Superior temporal gyrus (tissue), 1 donor: ENCODE measurements at regions not wholly inside any gene's neighbourhood (a gene's known extent, or its start where the extent isn't known, plus 50 kb on each side); places are given as distances from the start of the nearest gene placed in this dataset.

Experiments used
- DNase-seq: peaks from one replicate; pipeline ENCODE4 v3.0.0-alpha.2; 2016; ENCODE audit errors: extremely low spot score

DNA sequence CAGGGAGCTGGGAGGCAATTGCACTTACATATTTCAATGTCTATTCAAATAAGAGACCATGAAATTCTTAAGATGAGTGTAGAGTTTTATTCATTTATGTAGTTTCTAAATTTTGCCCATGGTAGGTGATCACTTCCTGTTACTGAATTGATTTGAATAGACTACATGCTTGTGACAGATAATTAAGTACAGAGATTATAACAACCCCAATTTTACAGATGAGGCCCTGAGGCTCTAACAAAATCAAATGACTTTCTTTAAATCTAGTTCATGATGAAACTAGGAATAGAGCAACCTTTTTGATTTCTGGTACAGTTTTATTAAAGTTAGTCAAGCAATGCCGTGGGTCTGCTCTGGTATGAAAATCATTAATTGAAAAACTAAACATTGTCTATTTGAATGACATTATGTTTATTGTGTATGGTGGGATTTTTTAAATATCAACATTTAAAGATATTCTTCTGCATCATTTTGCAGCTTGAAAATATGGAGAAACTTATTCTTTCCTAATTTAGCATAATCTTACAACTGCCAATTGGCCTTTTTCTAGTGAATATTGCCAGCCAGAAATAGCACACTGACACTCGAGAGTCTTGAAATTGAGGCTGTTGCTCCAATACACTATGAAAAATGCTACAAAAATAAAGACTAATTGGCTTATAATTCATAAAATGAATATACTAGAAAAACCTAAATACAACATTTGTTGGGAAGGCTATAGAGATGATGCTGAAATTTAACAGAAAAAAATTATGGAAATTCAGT, 308.9 kb downstream of the SLC6A15 start:
- DNase-seq = no peak

DNA sequence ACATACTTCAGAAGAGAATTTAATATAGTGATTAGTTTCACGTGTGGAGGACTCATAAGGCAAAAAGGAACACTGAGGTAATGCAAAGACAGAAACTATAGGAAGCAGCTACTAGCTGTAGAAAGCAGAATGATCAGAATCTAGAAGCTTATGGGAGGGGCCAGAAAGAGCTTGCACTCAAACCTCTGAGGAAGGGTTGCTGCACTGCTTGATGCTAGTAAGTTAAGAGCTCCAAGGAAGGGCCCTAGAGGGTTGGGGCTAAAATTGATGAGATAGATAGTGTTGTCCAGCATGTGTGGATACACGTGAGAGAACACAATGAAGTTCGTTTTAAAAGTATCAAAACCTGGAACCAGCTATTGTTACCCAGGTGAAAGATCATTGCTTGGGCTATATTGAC, 311.1 kb downstream of the SLC6A15 start:
- DNase-seq = no peak

DNA sequence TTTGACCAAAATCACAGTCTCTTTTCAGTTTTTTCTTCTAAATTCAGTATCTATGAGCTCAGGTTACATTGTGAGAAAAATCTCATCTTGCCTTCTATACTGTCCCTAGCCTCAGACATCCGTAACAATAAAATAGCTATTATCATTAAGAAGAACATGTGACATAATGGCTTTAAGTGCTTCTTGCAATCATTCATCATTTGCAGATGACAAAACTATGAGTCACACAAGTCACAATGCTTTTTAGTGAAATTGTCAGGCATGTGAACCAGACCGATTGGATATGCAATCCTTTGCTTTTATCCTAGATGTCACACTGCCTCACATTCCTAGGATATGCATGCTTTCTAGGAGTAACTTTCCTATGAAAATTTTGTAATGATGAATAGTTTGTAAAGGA, 313.1 kb downstream of the SLC6A15 start:
- no peak for DNase-seq

- DNase-seq = no peak
These were observed 316.3 kb downstream of the SLC6A15 start for GRCh38 chr12:84596266-84596665.

DNA sequence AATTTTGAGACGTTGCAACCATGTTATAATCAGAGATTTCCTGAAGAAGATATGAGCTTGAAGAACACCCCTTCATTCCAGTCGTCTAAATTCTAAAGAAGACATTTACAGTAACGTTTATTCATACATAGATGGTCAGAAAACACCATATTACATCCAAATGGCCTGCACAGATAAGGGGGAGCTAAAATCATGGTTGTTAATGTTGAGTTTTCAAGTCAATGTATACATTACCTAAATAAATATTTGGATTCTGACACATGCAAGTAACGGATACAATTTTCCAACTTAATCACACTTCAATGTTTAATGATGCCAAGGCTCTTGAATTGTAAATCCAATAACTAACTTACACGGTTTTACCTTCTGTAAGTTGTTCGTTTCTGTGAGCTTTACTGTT, 318.4 kb downstream of the SLC6A15 start:
- DNase-seq = no peak

GRCh38 chr12:84585776-84586395, 326.7 kb downstream of the SLC6A15 start:
- DNase-seq = no peak

DNA sequence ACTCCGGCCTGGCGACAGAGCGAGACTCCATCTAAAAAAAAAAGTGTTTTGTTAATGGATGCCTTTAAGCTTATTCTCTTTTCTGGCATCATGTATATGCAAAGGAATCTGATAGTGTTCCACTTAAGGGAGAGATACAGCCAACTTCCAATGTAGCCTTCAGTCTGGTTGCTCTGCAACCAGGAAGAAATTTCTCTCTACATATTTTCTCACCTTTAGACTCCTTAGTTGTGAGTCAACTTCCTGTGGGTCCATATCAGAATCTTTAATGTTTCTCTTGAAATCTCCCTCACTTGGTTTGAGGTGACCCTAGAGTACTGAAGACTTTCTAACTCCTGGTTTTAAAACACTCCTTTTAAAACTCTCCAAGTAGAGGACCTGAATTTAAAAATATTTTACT, 340.4 kb downstream of the SLC6A15 start:
- no peak for DNase-seq

DNA sequence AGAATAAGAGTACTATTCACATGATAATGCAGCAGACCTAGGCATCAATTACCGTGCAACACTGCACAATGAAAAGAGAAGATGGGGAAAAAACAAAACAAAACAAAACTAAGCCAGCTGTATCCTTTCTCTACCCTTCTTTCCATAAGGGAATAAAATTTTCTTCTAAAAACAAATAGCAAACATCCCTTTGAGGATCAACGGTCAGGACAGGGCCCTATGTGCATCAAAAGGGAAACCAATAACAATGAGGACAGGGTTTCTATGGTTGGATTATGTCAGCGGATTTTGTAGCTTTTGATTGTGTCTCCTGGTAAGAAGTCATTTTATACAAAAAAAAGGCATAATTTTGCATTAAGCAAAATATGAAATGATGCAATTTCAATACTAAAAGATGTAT, 350.3 kb downstream of the SLC6A15 start:
- no peak for DNase-seq

DNA sequence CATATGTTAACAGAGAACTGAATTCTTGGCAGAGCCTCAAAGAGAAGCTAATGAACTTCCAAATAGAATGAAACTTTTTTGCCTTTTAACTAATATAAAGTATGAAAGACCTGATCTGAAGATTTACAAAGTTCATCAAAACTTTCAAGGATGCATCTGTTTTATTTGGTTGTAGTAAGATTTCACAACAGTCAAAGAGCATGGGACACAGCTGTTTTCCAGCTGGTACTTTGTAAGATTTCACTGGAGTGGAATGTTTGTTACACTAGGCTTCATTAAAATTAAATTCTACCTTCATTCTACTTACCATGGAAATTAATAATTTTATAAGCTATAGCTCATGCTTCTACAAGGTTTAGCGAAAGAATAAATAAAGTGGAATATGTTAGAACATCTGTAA, 351.2 kb downstream of the SLC6A15 start:
- DNase-seq = no peak

DNA sequence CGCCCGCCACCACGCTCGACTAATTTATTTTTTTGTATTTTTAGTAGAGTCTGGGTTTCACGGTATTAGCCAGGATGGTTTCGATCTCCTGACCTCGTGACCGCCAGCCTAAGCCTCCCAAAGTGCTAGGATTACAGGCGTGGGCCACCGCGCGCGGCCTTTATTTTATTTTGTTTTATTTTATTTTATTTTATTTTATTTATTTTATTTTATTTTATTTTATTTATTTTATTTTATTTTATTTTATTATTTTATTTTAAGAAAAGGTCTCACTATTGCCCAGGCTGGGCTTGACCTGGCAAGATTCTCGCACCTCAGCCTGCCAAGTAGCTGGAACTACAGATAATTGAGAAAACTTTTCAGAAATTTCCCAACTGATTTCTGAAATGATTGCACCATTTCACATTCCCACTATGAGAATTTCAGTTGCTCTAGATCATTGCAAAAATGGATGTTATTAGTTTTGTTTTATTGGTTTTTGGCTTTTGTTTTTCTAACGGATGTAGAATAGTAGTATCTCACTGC, 358.3 kb downstream of the SLC6A15 start:
- DNase-seq = no peak

- no peak for DNase-seq
These were observed 359.1 kb downstream of the SLC6A15 start for GRCh38 chr12:84553331-84554117.

DNA sequence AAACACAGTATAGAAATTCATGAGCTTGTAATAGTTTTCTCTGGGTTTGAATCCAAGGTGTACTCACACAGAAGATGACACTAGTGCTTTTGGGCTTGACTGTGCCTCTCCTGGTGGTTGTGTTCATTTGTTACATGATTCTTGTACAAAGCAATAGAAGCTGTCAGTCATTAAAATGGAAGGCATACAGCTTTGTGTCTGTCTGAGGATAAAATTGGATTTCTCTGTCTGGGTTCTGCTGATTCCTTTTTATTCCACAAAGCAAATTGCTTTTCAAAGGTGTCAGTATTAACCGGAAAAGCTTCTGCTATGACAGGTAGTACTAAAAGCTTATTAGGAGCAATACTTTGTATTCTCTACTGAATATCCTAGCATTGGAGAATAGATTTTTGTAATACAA, 361.2 kb downstream of the SLC6A15 start:
- no peak for DNase-seq

GRCh38 chr12:84550518-84550917, 362.1 kb downstream of the SLC6A15 start:
- no peak for DNase-seq

- no peak for DNase-seq
These were observed 370.3 kb downstream of the SLC6A15 start for GRCh38 chr12:84542289-84542688.

- no peak for DNase-seq
These were observed 374.9 kb downstream of the SLC6A15 start for GRCh38 chr12:84537666-84538065.

DNA sequence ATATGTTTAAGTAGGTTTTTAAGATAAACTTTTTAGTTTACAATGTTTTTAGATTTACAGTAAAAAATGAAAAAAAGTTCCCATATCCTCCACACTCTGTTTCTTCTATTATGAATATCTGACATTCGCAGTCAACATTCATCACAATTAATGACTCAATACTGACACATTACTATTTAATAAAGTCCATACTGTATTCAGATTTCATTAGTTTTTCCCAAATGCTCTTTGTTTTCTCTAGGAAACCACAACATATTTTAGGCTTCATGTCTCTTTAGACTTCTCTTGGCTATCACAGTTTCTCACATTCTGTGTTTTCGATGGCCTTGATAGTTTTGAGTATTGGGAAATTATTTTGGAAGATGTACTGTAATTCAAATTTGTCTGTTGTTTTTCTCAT, 399.8 kb downstream of the SLC6A15 start:
- no peak for DNase-seq

GRCh38 chr12:84508851-84509260, 403.7 kb downstream of the SLC6A15 start:
- no peak for DNase-seq

- DNase-seq = no peak
These were observed 404.4 kb downstream of the SLC6A15 start for GRCh38 chr12:84507956-84508850.

GRCh38 chr12:84506282-84506681, 406.3 kb downstream of the SLC6A15 start:
- no peak for DNase-seq

DNA sequence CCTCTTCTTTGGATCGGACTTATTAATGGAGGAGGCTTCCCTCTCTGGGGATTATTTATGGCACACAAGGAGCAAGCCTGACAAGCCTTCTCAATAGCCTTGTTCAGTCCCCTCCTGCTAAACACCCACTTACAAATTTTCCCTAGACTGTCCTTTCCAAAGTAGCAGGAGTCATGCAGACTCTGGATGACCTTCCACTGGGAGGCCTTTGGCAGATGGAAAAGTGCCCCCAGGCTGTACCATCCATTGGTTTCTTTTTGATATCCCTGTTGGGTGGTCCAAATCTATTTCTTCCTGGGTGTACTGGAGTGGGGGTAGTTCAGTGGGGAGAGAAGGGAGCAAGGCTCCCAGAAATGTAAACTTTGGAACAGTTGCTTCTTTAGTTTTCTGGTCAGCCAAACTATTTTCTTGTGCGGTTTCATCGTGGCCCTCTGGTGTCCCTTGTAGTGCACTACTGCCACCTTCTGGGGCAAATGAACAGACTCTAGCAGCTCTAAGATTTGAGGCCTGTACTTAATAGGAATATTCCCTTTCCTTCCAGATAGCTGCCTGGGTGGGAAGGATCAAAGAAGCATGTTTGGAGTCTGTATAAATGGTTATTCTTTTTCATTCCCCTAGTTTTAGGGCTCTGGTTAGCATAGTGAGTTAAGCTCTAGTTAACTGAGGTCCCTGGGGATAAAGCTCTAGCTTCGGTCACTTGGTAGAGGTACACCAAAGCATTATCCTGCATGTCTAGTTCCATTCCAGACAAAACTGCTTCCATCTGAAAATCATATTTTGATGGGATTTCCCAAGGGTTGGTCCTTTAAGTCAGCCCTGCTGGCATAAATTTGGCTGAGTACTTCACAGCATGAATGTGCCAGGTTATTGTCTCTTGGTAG, 409.5 kb downstream of the SLC6A15 start:
- peak; percentile 79 for DNase-seq
